Osteocyte (in vitro differentiated cells): ENCODE measurements at regions not wholly inside any gene's neighbourhood (a gene's known extent, or its start where the extent isn't known, plus 50 kb on each side); places are given as distances from the start of the nearest gene placed in this dataset.

Experiments
- DNase-seq: peaks from one replicate; pipeline ENCODE4 v3.0.0; 2021; ENCODE audit warnings: mixed read lengths; ENCODE audit not compliant: unreplicated experiment; ENCODE audit errors: extremely low spot score
- H3K27ac Mint-ChIP-seq: one replicate; pipeline ENCODE4 v1.8.0; 2021; ENCODE audit warnings: mild to moderate bottlenecking, mixed read lengths; ENCODE audit not compliant: unreplicated experiment
- H3K27me3 Mint-ChIP-seq: one replicate; pipeline ENCODE4 v1.8.0; 2021; ENCODE audit warnings: mixed read lengths; ENCODE audit not compliant: unreplicated experiment
- H3K36me3 Mint-ChIP-seq: one replicate; pipeline ENCODE4 v1.8.0; 2021; ENCODE audit warnings: mixed read lengths; ENCODE audit not compliant: unreplicated experiment
- H3K4me1 Mint-ChIP-seq: one replicate; pipeline ENCODE4 v1.8.0; 2021; ENCODE audit warnings: mixed read lengths; ENCODE audit not compliant: unreplicated experiment
- H3K4me3 Mint-ChIP-seq: one replicate; pipeline ENCODE4 v1.8.0; 2021; ENCODE audit warnings: mild to moderate bottlenecking, moderate library complexity, mixed read lengths; ENCODE audit not compliant: unreplicated experiment
- H3K9me3 Mint-ChIP-seq: one replicate; pipeline ENCODE4 v1.8.0; 2021; ENCODE audit warnings: mixed read lengths; ENCODE audit not compliant: unreplicated experiment
- CTCF ChIP-seq: fragments of 200-600 bp; sonication (generic); IDR thresholded peaks from 2 replicates; pipeline ENCODE4 v1.5.0; 2021; ENCODE audit warnings: antibody characterized with exemption, mild to moderate bottlenecking, moderate library complexity

- Mint-ChIP-seq H3K9me3 (peaks cover 5% of the 10 kb centered on the region), H3K4me3 (no peak overlapping the region), H3K4me1 (peaks cover 5% of the 10 kb centered on the region), H3K27me3 (no peaks in the 10 kb centered on the region), H3K27ac (no peak overlapping the region), H3K36me3 (no peaks in the 10 kb centered on the region)
- no peak for TF ChIP-seq CTCF
- no peak for DNase-seq
These were observed 1015.7 kb downstream of the EFNB2 start for GRCh38 chr13:105519771-105520170.

DNA sequence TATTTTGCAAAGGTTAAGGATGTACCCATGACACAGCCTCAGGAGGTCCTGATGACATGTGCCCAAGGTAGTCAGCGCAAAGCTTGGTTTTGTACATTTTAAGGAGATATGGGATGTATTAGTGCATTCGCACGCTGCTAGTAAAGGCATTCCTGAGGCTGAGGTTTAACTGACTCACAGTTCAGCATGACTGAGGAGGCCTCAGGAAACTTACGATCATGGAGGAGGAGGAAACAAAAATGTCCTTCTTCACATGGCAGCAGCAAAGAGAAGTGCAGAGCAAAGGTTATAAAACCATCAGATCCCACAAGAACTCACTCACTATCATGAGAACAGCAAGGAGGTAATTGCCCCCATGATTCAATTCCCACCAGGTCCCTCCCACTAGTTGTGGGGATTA is 1017.4 kb downstream of the EFNB2 start:
- Mint-ChIP-seq H3K27ac (no peak overlapping the region), H3K4me1 (peaks cover 5% of the 10 kb centered on the region)

DNA sequence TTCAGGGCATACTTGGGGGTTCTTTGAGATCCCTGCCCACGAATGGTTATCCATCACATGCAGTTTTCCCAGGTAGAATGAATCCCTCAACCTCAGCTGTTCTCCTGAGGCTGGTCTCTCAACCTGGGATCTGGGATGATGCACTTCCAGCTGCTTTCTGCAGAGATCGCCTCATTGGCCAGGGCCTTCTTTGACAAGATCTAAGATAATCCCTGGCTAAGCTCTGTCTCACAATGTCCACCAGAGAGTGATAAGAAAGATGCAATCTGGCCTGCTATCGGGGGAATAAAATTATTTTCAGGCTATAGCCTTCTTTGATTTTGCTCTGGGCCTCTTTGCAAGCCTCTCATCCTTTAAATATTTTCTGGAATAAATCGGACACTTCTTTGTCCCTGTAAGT is 1021.1 kb downstream of the EFNB2 start:
- Mint-ChIP-seq H3K36me3 (no peaks in the 10 kb centered on the region), H3K27ac (no peak overlapping the region), H3K4me3 (no peak overlapping the region), H3K9me3 (no peaks in the 10 kb centered on the region), H3K4me1 (peaks cover 13% of the 10 kb centered on the region), H3K27me3 (no peaks in the 10 kb centered on the region)
- no peak for DNase-seq
- TF ChIP-seq CTCF, result no peak

More for the DNA sequence above, 1017.4 kb downstream of the EFNB2 start:
- Mint-ChIP-seq H3K27me3 (no peaks in the 10 kb centered on the region), H3K4me3 (no peak overlapping the region), H3K36me3 (no peaks in the 10 kb centered on the region), H3K9me3 (peaks cover 5% of the 10 kb centered on the region)
- no peak for DNase-seq
- no peak for TF ChIP-seq CTCF

DNA sequence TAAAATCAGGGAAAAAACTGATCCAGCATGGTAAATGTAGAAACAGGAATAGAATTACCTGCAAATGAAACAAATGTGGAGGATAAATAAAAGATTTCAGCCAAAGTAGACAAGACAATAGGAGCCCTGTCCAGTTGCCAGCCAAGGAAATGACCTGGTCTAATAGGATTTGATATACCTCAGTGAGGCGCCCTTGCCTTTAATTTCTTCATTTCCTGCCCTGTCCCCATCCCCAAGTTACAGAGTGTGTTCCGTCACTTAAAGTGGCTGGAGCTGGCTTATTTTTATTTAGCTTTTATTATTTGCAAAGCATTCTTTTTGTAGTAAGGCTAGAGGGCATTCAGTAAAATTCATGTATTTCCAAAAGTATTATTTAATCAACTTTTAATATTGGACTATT is 1022.0 kb downstream of the EFNB2 start:
- no peaks in the 10 kb centered on the region for H3K36me3 Mint-ChIP-seq
- H3K9me3 Mint-ChIP-seq, result no peaks in the 10 kb centered on the region
- DNase-seq, result no peak
- TF ChIP-seq CTCF, result no peak
- peaks cover 18% of the 10 kb centered on the region for H3K4me1 Mint-ChIP-seq
- H3K27me3 Mint-ChIP-seq, result no peaks in the 10 kb centered on the region
- H3K27ac Mint-ChIP-seq, result no peak overlapping the region
- H3K4me3 Mint-ChIP-seq, result no peak overlapping the region

DNA sequence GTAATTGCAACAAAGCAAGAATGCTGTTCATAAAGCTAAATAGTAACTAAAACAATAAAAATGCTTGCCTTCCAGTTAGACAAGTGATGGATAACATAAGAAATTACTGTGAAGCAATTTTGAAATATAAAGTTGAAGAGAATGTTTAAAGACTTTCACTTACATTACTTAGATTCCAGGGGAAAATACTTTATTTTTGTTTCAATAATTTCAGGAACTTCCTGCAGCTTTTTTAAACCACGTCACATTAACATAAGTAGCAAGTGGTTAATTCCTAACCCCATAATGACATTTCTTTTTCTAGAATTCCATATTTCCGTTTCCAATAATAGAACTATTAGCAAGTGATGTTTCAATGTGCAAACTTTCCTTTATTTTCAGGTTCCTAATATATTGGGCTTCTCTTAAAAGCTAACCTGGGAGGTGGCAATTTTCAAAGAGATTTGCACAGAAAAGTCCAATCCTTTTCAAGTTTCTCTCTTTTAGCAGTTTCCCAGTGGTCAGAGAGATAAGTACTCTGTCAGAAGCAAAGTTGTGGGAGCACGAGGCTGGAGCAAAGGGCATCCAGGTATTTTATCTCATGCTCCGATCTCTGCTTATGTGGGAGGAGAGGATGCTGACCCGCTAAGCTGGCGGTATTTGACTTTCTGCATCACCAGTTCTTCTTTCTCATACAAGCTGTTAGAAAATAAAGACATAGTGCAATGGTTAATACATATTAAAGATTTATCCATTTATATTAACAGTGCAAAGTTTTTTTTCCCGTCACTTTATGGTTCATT is 1025.3 kb downstream of the EFNB2 start:
- Mint-ChIP-seq H3K4me1 (peaks cover 19% of the 10 kb centered on the region), H3K9me3 (no peaks in the 10 kb centered on the region), H3K4me3 (no peak overlapping the region), H3K27me3 (no peaks in the 10 kb centered on the region), H3K27ac (no peak overlapping the region), H3K36me3 (no peaks in the 10 kb centered on the region)
- no peak for DNase-seq
- no peak for TF ChIP-seq CTCF
